ENCODE measurements at regions not wholly inside any gene's neighbourhood (a gene's known extent, or its start where the extent isn't known, plus 50 kb on each side); places are given as distances from the start of the nearest gene placed in this dataset.

- no peak for TF ChIP-seq POLR2A (IDR thresholded peaks at IDR 0.05; ENCODE audit: low read depth, low read length)
- FAIRE-seq (no peak), DNase-seq (ENCODE audit: insufficient read length, low spot score) (no peak)
These were observed 250.5 kb upstream of the ATP2B1 start for GRCh38 chr12:89959179-89959578.

GRCh38 chr12:89954259-89954658, 245.6 kb upstream of the ATP2B1 start:
- no peak for TF ChIP-seq POLR2A (IDR thresholded peaks at IDR 0.05; ENCODE audit: low read depth, low read length)
- no peak for DNase-seq (ENCODE audit: insufficient read length, low spot score)
- FAIRE-seq: no peak

DNA sequence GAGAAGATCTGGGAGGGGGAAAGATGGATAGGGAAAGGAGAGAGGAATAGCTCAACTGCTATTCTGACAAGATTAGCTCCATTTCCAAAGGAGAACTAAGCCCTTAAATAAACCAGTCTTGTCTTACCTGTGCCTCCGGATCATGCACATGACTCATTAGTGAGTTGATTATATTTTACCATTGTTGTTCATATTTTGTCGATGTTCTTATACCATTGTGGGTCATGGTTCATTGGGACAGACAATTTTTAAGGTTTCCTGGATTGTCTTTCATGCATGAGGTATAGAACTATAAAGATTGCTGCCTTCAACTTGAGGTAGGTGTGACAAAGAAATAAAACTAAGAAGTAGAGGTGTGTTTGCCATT, 243.0 kb upstream of the ATP2B1 start:
- FAIRE-seq: no peak
- no peak for TF ChIP-seq POLR2A (IDR thresholded peaks at IDR 0.05; ENCODE audit: low read depth, low read length)
- no peak for DNase-seq (ENCODE audit: insufficient read length, low spot score)

DNA sequence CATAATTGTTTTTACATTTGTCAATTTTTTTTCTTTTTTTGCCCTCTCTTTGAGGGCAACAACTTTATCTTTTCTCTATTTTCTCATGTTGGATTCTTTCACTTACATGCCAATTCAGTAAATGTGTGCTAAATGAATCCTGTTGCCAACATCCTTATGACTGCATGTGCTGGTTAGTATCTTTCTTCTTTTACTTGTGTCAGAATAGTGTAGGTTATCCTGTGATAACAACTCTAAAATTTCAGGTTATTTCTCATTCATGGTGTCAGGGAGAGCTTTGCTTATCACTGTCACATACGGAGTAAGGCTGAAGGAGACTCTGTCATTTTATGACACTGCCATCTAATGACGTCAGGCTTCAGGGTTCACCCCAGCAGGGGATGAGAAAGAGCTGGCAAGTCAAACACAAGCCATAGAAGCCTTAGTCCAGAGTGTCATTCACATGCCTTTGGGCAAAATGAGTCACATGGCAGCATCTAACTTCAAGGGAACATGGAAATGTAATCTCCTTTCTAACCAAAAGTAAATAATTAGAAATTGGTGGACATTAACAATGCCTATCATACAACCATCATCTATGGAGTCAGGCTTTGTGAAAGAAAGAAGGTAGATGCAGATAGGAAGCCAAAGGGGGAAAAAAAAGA, 242.5 kb upstream of the ATP2B1 start:
- no peak for TF ChIP-seq POLR2A (IDR thresholded peaks at IDR 0.05; ENCODE audit: low read depth, low read length)
- peak; percentile 84 for FAIRE-seq
- DNase-seq (ENCODE audit: insufficient read length, low spot score): peak; percentile 3

DNA sequence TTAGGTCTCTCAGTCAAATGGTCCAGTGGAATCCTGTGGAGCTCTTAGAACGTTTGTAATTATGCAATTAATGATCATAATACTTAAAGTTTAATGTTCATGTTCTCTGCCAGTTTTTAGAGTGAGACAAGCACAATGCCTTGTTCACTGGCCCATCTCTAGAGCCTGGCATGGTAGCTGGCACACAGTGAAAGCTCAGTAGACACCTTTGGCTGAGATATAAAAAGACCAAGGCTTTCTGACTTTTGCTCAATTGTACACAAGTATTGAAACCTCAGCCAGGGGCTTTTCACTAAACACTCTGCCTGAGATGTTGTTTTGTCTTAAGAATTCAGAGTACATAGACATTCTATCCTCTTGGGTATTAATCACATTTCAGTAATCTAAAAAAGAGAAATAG, 241.8 kb upstream of the ATP2B1 start:
- TF ChIP-seq POLR2A (IDR thresholded peaks at IDR 0.05; ENCODE audit: low read depth, low read length): no peak
- FAIRE-seq (no peak), DNase-seq (ENCODE audit: insufficient read length, low spot score) (no peak)

DNA sequence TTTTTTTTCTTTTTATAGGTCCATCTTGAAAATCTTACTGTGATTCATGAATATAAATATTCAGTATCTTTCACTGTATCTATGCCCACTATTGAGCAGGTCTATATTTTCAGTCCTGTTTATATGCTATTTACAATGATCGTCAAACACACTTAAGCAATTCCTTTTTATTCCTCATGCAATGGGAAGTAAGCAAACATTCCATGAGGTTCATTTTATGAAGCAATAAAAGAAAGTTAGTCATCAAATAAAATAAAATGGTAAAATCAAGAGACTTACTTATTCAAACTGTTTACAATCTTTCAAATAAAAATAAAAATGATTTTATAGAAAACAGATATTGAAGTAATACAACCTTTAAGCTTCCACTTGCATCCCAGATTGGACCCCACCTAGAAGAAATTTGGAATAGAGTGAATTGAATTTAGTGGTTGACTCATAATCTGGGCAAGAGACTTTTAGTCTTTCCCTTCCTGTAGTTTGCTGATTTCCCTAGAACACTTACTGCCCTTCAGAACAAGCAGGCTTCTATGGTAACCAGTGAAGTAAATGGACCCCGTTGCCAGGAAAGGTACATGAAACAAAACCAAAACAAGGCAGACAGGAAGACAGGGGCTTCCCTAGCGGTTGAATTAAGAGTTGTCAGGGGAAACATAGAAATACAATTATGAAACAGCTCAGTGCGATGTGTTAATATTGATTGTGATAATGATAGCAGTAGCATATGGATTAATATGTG, 241.0 kb upstream of the ATP2B1 start:
- DNase-seq (ENCODE audit: insufficient read length, low spot score) (peak; percentile 11), FAIRE-seq (peak; percentile 91)
- no peak for TF ChIP-seq POLR2A (IDR thresholded peaks at IDR 0.05; ENCODE audit: low read depth, low read length)

- no peak for DNase-seq (ENCODE audit: insufficient read length, low spot score)
- peak; percentile 52 for FAIRE-seq
- no peak for TF ChIP-seq POLR2A (IDR thresholded peaks at IDR 0.05; ENCODE audit: low read depth, low read length)
These were observed 239.9 kb upstream of the ATP2B1 start for GRCh38 chr12:89948271-89949175.

DNA sequence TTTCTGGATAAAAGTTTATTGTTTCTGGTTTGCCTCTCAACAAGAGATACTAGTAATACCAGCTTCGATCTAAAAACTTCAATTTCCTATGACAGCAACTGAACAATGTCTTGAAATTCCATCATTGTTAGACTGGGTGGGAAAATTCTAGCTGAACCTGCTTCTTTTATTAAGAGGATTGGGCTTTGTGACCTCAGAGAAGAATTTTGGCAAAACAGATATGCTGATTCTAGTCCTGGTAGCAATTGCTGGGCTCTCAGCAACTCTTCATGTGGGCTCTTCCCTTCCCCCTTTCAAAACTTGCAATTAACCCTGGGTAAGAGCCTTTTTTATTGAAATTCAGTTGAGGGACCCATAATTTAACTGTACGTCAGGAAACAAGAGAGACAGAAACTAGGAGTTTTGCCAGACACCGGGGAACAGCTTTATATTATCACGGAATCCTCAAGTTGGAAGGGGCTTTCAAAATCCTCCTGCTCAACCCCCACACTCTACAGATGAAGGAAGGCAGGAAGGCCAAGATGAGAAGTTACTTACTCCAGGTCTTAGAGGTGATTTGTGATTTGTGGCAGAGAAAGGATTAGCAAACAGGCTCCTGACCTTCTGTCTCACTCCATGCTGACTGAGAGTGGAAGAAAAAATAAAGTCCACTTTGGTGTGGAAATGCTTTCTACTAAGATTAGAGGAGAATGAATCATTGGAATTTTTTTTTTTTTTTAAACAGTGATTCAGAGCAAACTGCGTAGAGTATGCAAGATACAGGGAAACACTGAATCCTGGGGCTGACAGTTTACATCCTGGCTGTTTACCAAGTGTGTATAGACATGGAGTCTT, 239.0 kb upstream of the ATP2B1 start:
- FAIRE-seq: peak; percentile 96

GRCh38 chr12:89946518-89947135, 238.0 kb upstream of the ATP2B1 start:
- FAIRE-seq: peak; percentile 52

More for the DNA sequence above, 239.0 kb upstream of the ATP2B1 start:
- no peak for TF ChIP-seq POLR2A (IDR thresholded peaks at IDR 0.05; ENCODE audit: low read depth, low read length)
- DNase-seq (ENCODE audit: insufficient read length, low spot score): peak; percentile 16

DNA sequence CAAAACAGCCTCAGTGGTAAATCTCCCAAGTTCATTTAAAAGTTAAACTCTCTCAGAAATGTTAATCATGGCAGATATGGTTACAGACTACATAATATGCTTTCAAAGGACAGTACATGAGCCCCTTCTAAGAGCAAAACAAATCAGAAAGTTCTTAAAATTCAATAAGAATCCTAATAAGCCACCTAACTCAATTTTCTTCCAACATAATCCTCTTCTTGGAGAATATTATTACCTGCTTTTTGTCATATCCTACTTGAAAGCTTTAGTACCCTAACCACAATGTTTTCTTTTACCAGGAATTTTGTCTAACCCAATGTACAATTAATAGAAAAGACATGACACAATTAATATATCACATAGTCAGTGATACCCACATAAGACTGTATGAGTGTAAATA, 236.5 kb upstream of the ATP2B1 start:
- DNase-seq (ENCODE audit: insufficient read length, low spot score) (no peak), FAIRE-seq (no peak)
- TF ChIP-seq POLR2A (IDR thresholded peaks at IDR 0.05; ENCODE audit: low read depth, low read length): no peak

More at GRCh38 chr12:89946518-89947135, 238.0 kb upstream of the ATP2B1 start:
- DNase-seq (ENCODE audit: insufficient read length, low spot score): no peak
- no peak for TF ChIP-seq POLR2A (IDR thresholded peaks at IDR 0.05; ENCODE audit: low read depth, low read length)

DNA sequence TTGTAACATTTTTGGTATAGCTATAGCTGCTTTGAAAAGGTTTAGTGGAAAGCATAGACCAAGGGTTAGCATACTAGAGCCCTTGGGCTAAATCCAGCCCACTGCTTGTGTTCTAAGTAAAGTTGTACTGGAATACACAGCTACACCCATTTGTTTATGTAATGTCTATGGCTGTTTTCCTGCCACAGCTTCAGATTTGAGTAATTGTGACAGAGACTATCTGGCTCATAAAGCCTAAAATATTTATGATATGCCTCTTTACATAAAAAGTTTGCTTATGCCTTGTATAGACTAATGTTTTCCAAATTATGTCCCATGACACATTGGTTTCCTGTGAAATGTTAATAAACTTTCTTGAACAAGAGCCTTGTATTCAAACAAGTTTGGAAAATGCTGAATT, 234.8 kb upstream of the ATP2B1 start:
- no peak for TF ChIP-seq POLR2A (IDR thresholded peaks at IDR 0.05; ENCODE audit: low read depth, low read length)
- FAIRE-seq: no peak
- no peak for DNase-seq (ENCODE audit: insufficient read length, low spot score)

DNA sequence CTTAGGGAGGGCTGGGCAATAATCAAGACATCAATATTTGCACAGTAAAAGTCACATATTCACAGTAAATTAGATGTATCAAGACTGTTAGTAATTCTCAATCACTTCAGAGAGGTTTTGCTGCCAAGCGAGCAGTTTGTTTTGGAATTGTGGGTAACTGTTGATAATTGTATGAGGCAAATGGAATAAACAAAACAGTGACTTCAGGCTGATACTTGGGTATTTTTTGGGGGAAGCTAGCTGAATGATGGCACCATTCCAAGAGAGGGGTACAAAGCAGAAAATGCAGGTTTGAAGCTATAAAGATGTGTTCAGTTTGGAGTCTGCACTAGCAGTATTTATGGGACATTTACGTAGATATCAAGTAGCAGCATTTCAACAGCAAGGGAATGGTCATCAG, 232.8 kb upstream of the ATP2B1 start:
- TF ChIP-seq POLR2A (IDR thresholded peaks at IDR 0.05; ENCODE audit: low read depth, low read length): no peak
- DNase-seq (ENCODE audit: insufficient read length, low spot score) (no peak), FAIRE-seq (peak; percentile 68)
